ENCODE measurements at regions not wholly inside any gene's neighbourhood (a gene's known extent, or its start where the extent isn't known, plus 50 kb on each side); places are given as distances from the start of the nearest gene placed in this dataset.

DNA sequence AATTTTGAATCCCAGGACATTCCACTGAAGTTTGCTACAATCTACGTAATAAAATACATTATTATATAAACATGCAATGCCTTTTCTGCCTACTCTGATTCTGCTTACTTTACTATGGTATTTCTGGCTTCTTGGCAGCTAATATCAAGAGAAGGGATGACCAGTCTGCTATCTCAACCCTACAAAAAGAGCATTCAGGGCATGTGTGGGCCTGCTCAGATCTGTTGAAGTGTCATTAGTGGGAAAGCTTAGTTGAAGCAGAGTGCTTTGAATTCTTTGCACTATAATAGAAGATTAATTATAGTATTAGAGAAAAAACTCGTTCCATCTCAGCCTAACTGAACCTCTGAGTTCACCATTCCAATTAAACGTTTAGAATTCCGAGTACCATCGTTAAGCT is 339.5 kb upstream of the ISL1 start:
- no peak overlapping the region for H3K4me2 ChIP-seq
- WGBS (ENCODE audit: low lambda C conversion rate, missing lambda C conversion rate) = 80% methylated on average over 5 of the region's 5 CpGs

GRCh38 chr5:51047369-51047768 is 335.9 kb upstream of the ISL1 start:
- no peak for TF ChIP-seq EZH2phosphoT487 (IDR thresholded peaks at IDR 0.05; ENCODE audit: low read depth, severe bottlenecking, unreplicated experiment)
- no peak for TF ChIP-seq EZH2 (IDR thresholded peaks at IDR 0.05; ENCODE audit: borderline replicate concordance)
- TF ChIP-seq CTCF (IDR thresholded peaks at IDR 0.05; ENCODE audit: poor library complexity) = no peak
- H3K9me3 ChIP-seq (ENCODE audit: low read depth) = no peaks in the 10 kb centered on the region
- no peak overlapping the region for H3K27ac ChIP-seq
- no peak overlapping the region for H3K4me2 ChIP-seq
- 66% methylated on average over 4 of the region's 4 CpGs for WGBS (ENCODE audit: low lambda C conversion rate, missing lambda C conversion rate)
- H3K4me1 ChIP-seq (ENCODE audit: insufficient read depth) = no peaks in the 10 kb centered on the region
- no peaks in the 10 kb centered on the region for H3K36me3 ChIP-seq (replicated peaks; ENCODE audit: insufficient read depth, low read depth)
- no peak for DNase-seq (ENCODE audit: low spot score)
- no peaks in the 10 kb centered on the region for H4K20me1 ChIP-seq (ENCODE audit: insufficient read depth, poor library complexity, severe bottlenecking)
- H3K9me2 ChIP-seq (replicated peaks; ENCODE audit: insufficient read depth) = no peaks in the 10 kb centered on the region
- H3K4me3 ChIP-seq = no peak overlapping the region
- H2AFZ ChIP-seq = no peak overlapping the region
- no peaks in the 10 kb centered on the region for H3K27me3 ChIP-seq
- no peaks in the 10 kb centered on the region for H3K79me2 ChIP-seq

More for the DNA sequence above, 339.5 kb upstream of the ISL1 start:
- TF ChIP-seq CTCF (IDR thresholded peaks at IDR 0.05; ENCODE audit: poor library complexity) = no peak
- TF ChIP-seq EZH2 (IDR thresholded peaks at IDR 0.05; ENCODE audit: borderline replicate concordance) = no peak
- no peak for TF ChIP-seq EZH2phosphoT487 (IDR thresholded peaks at IDR 0.05; ENCODE audit: low read depth, severe bottlenecking, unreplicated experiment)
- no peaks in the 10 kb centered on the region for H4K20me1 ChIP-seq (ENCODE audit: insufficient read depth, poor library complexity, severe bottlenecking)
- H3K79me2 ChIP-seq = no peaks in the 10 kb centered on the region
- no peaks in the 10 kb centered on the region for H3K27me3 ChIP-seq
- no peak for DNase-seq (ENCODE audit: low spot score)
- H3K9me2 ChIP-seq (replicated peaks; ENCODE audit: insufficient read depth) = no peaks in the 10 kb centered on the region
- H3K4me1 ChIP-seq (ENCODE audit: insufficient read depth) = no peaks in the 10 kb centered on the region
- no peak overlapping the region for H3K27ac ChIP-seq
- H3K9me3 ChIP-seq (ENCODE audit: low read depth) = no peaks in the 10 kb centered on the region
- no peak overlapping the region for H3K4me3 ChIP-seq
- no peaks in the 10 kb centered on the region for H3K36me3 ChIP-seq (replicated peaks; ENCODE audit: insufficient read depth, low read depth)
- no peak overlapping the region for H2AFZ ChIP-seq

DNA sequence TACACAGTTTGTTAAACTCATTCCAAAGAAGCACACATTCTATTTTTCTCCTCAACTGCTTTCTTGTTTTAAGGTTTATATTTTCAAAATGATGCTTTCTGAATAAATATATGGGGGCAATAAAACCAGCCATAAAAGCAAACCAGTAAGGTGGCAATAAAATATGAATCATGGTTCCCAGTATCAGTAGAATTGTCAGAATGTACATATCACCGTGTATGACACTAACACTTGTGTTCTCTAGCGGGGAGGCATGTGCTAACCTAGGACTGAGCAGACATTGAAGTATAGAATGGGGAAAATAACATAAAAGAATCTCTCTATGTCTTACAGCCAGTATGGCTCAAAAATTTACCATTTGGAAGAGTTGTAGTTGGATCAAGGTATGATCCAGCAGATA is 329.9 kb upstream of the ISL1 start:
- Histone ChIP-seq H3K79me2 (no peaks in the 10 kb centered on the region), H3K4me2 (no peak overlapping the region), H3K9me2 (replicated peaks; ENCODE audit: insufficient read depth) (no peaks in the 10 kb centered on the region), H3K4me1 (ENCODE audit: insufficient read depth) (no peaks in the 10 kb centered on the region), H3K4me3 (no peak overlapping the region), H2AFZ (no peak overlapping the region), H4K20me1 (ENCODE audit: insufficient read depth, poor library complexity, severe bottlenecking) (no peaks in the 10 kb centered on the region), H3K9me3 (ENCODE audit: low read depth) (no peaks in the 10 kb centered on the region), H3K27ac (no peak overlapping the region), H3K27me3 (no peaks in the 10 kb centered on the region), H3K36me3 (replicated peaks; ENCODE audit: insufficient read depth, low read depth) (no peaks in the 10 kb centered on the region)
- TF ChIP-seq CTCF (IDR thresholded peaks at IDR 0.05; ENCODE audit: poor library complexity) (no peak), EZH2phosphoT487 (IDR thresholded peaks at IDR 0.05; ENCODE audit: low read depth, severe bottlenecking, unreplicated experiment) (no peak), EZH2 (IDR thresholded peaks at IDR 0.05; ENCODE audit: borderline replicate concordance) (no peak)
- DNase-seq (ENCODE audit: low spot score) = peak; percentile 5
- WGBS (ENCODE audit: low lambda C conversion rate, missing lambda C conversion rate) = 77% methylated on average over 2 of the region's 2 CpGs

GRCh38 chr5:51060953-51061352 is 322.3 kb upstream of the ISL1 start:
- no peaks in the 10 kb centered on the region for H3K36me3 ChIP-seq (replicated peaks; ENCODE audit: insufficient read depth, low read depth)
- H2AFZ ChIP-seq = no peak overlapping the region
- H3K27me3 ChIP-seq = no peaks in the 10 kb centered on the region
- no peak overlapping the region for H3K4me3 ChIP-seq
- H3K9me2 ChIP-seq (replicated peaks; ENCODE audit: insufficient read depth) = no peaks in the 10 kb centered on the region
- no peak overlapping the region for H3K27ac ChIP-seq
- no peak for TF ChIP-seq EZH2 (IDR thresholded peaks at IDR 0.05; ENCODE audit: borderline replicate concordance)
- no peak for TF ChIP-seq CTCF (IDR thresholded peaks at IDR 0.05; ENCODE audit: poor library complexity)
- no peak for TF ChIP-seq EZH2phosphoT487 (IDR thresholded peaks at IDR 0.05; ENCODE audit: low read depth, severe bottlenecking, unreplicated experiment)
- DNase-seq (ENCODE audit: low spot score) = no peak
- H3K79me2 ChIP-seq = no peaks in the 10 kb centered on the region
- WGBS (ENCODE audit: low lambda C conversion rate, missing lambda C conversion rate) = 58% methylated on average over 5 of the region's 5 CpGs
- no peaks in the 10 kb centered on the region for H3K4me1 ChIP-seq (ENCODE audit: insufficient read depth)
- H3K4me2 ChIP-seq = no peak overlapping the region
- H3K9me3 ChIP-seq (ENCODE audit: low read depth) = no peaks in the 10 kb centered on the region
- H4K20me1 ChIP-seq (ENCODE audit: insufficient read depth, poor library complexity, severe bottlenecking) = no peaks in the 10 kb centered on the region

Data from hepatocyte (in vitro differentiated cells).